ENCODE measurements at regions not wholly inside any gene's neighbourhood (a gene's known extent, or its start where the extent isn't known, plus 50 kb on each side); places are given as distances from the start of the nearest gene placed in this dataset.
A peak's percentile ranks its signal among the peaks of the same experiment; 100 is the strongest.
"Not testable (repeated sequence)": the region's sequence is repeated elsewhere in the genome, so short reads cannot be mapped to it uniquely, and the experiment has no call there.

DNA sequence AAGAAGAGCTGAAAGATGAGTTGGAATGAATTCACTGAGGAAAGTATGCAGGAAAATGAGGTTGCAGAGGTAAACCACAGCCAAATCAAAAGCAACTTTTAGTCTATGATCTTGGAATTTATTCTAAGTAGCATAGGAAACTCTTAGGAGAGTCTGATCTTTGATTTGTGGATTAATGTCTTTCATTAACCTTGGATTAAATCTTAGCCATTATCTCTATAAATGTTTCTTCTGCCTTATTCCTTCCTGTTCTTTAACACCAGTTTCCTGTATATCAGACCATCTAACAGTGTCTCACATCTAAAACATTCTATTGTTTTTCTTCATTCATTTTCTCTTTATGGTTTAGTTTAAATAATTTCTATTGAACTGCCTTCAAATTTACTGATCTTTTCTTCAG is 187.2 kb upstream of the ANKRD55 start:
- no peak for DNase-seq (ENCODE audit: low spot score)

DNA sequence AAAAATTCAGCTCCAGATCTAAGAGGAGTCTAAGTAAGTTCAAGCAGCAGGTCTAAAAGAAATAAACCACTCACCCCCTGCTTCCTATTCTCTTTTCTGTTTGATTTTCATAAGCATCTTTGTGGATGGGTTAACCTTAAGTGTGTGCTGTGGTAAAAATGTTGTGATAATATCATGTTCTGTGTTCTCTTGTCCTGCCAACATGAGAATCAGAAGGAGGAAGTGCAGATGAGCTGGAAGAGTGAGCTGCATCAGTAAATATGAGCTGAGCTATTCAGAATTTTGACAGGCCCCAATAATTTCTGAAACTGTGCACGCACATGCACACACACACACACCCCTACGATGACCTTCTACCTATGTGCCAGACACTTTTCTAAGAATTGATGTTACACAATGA is 186.5 kb upstream of the ANKRD55 start:
- no peak for DNase-seq (ENCODE audit: low spot score)

DNA sequence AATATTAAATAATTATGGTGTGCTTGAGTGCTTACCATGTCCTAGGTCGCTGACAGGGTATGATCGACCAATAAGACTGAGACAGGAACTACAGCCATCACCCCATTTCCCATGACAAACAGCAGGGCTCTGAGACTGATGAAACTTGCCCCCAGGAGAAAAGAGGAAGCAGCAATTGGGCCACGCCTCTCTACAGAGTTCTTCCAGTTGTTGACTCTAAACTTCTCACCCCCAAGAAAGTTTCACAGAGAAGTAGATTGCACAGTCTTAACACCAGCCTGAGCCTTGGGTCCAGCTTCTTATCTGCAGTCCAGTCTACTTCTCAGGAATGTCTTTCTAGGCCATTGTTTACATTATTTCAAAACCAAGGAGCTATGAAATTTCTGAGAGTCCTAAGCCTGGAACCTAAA is 182.2 kb upstream of the ANKRD55 start:
- no peak for DNase-seq (ENCODE audit: low spot score)

DNA sequence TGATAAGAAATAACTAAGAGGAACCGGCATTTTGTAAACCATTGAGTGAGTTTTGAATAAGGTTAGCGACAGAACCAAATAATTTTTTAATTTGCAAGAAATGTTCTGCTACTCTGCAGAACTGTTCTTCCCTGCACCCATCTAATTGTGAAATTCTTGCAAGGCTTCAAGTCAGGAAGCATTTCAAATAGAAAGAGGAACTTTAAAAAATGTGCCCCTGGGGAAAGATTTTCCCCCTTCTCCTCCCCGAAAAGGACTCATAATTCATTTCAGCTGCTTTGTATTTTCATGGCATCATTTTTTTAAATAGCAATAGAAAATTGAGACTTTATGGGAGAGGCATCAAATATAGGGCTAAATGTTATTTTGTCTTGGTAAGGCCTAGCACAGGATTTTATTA is 180.9 kb upstream of the ANKRD55 start:
- no peak for DNase-seq (ENCODE audit: low spot score)

DNA sequence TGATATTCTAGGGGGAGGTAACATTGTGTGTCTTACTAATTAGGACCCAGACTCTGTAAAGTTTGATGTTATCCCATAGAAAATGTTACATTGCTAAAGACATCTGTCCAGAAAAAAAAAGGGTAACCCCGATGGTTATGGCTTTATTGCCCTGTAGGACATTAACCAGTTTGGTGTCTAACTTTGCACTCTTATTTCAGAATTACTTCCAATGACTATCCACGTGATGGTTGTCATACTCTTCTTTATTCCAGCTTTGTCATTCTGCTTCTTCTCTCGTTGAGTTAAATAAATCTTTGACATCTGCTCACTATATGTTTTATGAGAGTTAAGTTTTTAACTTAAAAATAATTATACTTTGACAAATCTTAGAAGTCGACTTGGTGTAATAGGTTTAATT is 180.4 kb upstream of the ANKRD55 start:
- DNase-seq (ENCODE audit: low spot score), result no peak

DNA sequence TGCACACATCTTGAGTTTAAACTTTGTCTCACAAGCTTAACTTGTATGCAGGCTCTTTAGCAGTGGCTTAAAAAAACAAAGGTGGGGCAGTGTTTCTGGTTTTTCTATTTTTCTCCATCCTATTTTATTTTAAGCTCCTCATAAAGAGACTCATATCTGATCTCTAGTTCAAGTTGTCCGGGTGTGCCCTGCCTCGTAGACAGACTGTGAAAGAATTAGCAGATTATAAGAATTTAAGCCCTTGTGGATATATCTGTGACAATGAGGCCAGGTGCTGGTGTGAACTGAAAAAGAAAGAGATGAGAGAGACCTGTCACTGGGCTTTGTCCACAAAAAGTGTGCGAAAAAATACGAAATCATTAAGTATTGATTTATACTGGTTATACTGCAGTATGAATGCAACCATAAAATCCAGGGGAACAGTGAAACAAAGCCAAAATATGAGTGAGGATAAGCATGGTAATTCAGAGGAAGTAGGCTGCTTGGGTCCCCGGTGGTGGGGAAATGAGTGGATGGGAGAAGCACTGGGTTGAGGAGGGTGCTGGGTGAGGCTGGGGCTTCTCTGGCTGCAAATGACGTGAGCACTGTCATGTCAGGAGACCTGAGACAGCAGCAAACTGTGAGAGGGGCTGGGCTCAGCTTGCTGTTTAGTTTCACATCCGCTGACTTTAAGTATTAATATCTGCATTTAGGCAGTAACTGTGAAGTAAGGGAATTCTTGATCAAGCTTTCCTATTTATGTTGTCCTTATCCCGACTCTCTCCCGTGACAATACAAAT is 179.7 kb upstream of the ANKRD55 start:
- no peak for DNase-seq (ENCODE audit: low spot score)

DNA sequence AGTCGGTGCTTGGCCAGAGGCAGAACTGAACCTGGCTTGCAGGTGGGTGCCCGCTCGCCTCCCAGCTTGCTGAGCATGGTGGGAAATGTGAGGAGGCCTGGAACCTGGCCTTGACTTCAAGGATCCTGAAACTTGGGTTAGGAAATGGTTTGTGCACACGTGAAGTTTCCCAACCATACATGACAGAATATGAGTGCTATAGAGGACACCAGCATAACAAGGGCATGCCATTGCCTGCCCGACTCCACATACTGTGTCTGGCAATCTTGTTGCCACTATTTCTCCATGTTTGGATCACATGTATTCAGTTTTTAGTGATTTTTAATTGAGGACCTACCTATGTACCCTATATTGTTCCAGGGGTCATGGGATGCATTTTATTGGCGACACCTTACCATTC is 177.6 kb upstream of the ANKRD55 start:
- no peak for DNase-seq (ENCODE audit: low spot score)

DNA sequence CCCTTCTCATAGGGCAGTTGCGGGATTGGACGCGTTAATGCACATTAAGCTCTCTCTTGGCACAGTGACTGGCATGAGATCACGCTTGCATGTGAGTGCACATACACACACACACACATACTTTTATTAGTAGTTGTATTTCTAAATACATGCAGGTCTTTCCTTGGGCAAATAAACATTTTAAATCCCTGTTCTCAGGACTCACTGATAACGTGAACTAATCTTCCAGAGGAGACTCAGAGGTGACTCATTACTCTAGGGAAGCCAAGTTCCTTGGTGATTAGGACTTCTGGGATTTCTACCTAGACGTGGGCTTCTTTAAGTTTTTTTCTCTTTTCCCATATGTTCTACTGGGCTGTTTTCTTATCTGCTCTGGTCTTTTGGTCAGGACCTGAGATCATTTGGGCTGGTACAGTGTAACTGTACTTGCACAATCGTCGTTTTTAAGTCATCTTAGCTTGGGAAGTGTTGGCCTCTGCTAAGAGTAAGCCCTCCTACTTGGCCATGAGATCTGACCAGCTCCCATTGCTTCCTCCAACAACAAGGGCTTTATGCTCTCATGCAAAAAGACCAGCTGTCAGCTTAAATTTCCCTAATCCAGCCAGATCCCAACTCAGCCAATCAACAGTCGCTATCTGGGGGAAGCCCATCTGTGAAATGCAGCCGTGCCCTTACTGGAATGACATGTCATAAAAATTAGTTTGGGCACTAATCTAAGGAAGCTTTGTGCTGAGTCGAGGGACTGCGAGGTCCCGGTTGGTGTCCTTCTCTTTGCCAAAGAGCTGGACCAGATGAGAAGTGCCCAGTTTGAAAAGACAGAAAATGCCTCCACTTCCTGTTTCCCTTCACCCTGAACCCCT is 176.4 kb upstream of the ANKRD55 start:
- DNase-seq (ENCODE audit: low spot score), result peak; percentile 81

DNA sequence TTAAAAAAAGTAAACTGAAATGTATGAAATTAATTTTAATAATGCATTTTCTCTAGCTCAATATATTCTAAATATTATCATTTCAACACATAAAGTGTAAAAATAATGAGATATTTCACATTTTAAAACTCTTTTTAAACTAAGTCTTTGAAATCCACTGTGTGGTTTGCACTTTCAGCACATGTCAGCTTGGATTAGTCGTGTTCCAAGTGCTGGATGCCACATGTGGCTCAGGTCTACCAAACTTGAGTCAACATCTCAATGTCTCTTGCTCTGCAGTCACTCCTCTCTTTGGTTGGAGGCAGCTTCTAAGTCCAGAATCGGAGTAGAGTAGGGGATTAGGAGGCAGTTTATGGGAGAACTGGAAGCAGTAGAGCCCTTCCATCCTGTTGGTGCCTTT is 173.7 kb upstream of the ANKRD55 start:
- no peak for DNase-seq (ENCODE audit: low spot score)

DNA sequence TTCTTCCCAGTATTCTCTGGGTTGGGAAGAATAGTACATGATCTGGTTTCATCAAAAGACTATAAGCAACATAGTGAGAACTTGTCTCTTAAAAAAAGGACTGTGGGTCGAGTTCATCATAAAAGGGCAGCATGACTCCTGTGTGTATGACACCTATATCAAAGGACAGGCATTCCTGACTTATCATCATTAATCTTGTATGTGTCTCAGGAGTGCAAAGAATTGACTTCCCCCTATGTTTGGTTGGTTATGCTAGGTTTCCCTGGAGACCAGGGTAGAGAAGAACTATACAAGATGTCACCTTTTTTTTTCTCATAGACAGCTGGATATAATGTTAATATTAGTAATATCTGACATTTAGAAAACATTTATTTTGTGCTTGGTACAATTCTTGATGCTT is 173.1 kb upstream of the ANKRD55 start:
- DNase-seq (ENCODE audit: low spot score), result no peak

DNA sequence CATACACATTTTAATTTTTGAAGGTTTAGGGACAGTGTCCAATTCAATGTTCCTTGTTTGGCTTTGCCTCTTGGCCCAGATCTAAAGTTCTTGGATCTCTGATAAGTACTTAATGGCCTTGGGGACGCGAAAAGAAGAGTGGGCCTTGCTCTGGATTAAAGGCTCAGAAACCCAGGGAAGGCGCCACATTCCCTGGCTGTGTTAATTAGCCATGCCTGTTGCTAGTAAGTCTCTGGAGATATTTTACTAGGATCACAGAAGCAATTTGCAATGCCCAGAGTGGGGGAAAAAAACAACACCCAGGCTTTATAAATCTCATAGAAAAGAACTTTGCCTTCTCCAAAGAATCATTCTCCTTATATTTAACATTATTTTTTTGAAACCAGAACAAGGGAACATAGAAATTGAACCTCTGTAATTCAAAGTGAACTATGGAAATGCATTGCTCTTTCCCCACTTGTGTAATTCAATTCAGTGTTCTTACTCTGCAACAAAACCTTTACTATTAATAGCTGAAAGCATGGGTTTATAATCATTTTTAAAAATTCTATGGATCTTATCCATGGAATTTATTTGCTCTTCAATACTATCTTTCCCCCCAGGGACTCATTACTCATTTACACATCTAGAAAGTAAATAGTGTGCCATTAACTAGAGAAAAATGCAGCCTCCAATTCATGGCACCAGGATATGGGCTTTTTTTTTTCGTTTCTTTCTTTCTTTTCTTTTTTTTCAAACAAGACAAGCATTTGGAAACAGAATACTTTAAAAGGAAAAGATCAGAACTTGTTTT is 172.2 kb upstream of the ANKRD55 start:
- no peak for DNase-seq (ENCODE audit: low spot score)

DNA sequence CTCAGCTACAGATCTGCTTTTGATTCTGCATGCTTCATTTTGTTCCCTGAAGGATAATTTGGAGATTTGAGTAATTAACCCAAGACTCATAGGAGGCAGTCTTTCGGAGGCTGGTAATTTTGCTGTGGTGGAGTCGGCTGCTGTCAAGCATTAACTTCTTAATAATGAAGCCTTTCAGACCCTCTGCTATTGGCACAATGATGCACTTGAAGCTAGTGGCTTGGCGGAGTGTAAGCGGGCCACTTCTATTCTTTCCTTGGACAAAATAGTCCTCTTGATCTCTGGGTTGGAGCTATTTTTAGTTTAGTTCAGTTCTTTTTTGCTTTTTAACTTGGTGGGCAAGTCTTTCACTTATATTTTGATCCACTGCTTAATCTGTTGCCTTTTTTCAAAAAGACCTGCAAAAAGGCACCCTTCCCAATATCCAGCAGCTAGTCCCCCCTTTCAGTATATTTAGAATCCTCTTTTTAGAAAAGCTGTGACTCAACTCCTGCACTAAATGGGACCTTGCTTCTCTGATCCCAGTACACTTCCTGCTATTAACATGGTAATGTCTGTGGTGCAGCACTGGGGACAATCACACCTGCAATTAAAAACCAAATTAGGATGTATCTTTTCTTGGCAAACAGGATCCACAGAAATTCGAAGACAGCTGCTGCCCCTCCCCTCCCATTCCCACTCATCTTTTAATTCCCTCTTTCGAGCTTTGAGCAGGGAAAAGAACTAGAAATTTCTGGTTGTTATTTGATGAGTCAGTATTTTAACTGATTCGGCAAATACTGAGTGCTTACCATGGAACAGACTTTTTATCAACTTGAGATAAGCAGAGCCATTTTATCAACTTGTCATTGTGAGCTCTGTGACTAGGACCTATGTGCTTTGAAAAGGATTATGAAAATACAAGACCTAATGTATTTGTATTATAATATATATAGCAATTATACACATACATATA is 169.4 kb upstream of the ANKRD55 start:
- no peak for DNase-seq (ENCODE audit: low spot score)

DNA sequence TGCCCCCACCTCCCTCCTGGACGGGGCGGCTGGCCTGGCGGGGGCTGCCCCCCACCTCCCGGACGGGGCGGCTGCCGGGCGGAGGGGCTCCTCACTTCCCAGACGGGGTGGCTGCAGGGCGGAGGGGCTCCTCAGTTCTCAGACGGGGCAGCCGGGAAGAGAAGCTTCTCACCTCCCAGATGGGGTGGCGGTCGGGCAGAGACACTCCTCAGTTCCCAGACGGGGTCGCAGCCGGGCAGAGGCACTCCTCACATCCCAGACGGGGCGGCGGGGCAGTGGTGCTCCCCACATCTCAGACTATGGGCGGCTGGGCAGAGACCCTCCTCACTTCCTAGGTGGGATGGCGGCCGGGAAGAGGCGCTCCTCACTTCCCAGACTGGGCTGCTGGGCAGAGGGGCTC is 164.7 kb upstream of the ANKRD55 start:
- not testable (repeated sequence) for DNase-seq (ENCODE audit: low spot score)

DNA sequence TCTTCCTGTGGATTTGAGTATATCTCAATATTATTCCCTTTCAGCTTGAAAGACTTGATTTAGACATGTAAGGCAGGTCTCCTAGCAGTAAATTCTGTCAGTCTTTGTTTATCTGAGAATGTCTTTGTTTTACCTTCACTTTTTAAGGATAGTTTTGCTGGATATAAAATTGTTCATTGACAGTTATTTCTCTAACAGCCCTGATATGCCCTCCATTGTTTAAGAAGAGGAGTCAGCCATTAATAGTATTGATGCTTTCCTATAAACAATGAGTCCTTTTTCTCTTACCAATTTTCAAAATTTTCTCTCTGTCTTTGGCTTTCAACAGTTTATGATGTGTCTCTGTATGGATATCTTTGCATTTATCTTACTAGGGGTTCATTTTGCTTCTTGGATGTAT is 163.5 kb upstream of the ANKRD55 start:
- DNase-seq (ENCODE audit: low spot score), result no peak

DNA sequence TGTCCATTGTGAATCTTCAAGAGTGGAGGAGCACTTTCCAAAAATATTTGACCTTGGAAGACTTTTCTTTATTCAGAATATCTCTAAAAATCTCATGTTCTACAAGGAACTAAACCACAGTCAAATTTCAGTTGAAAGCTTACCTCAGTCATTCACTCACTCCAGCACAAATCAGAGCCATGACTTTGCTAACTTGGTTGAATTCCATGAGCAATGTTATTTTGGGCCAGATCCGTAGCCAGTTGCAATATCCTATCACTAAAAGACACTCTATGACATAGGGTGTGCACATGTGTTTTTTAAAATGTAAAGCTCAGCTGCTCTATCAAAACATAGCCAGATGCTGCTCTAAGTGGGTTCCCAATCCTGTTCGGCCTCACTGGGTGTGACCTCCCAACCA is 156.1 kb upstream of the ANKRD55 start:
- DNase-seq (ENCODE audit: low spot score), result no peak

DNA sequence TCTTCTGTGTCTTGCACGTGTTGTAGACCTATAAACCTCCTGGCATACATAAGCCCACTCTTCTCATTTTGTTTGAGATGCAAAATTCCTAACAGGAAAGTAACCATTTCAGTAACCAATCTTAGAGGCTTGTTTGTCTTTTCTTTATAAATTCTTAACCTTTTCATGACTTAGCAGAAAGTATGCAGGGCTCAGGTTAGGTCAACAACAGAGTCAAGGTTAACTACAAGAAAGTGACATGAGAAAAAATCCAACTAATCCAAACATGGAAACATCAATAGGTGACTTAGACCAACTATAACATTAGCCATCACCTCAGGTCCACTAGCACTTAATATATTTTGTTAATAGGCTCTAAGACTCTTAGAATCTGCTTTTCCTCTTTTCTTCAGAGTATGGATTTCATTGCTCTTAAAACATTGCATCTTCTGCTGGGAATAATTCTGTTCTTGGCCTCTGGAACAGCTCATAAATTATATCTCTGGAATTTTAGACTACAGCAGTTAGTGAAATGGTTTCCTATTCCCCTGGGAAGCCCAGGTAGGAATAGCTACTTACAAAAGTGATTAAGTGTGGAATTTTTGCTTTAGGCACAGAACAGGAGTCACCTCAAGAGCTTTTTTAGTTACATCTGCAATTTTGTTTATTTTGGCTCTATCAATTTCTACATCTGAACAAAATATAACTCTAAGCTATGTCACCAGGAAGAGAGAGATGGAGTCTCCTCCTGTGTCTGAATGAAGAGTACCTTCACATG is 155.3 kb upstream of the ANKRD55 start:
- no peak for DNase-seq (ENCODE audit: low spot score)

DNA sequence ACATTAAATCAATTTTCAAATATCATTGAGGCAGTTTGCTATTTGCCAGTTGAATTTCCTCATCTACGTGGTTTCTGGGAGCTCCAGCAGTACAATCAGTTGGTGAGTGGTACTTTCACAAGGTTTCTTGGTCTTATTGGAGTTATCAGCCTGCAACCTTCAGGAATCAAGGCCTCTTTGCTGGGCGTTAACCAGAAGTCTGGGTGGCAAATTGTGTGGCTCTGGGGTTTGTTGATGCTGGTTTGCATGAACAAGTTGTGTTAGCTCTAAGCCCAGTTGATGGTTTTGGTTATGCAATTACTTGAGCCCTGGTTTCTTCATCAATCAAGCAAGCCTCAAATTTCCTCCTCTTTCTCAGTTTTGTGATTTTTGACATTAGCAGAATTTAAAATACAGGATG is 152.9 kb upstream of the ANKRD55 start:
- no peak for DNase-seq (ENCODE audit: low spot score)

DNA sequence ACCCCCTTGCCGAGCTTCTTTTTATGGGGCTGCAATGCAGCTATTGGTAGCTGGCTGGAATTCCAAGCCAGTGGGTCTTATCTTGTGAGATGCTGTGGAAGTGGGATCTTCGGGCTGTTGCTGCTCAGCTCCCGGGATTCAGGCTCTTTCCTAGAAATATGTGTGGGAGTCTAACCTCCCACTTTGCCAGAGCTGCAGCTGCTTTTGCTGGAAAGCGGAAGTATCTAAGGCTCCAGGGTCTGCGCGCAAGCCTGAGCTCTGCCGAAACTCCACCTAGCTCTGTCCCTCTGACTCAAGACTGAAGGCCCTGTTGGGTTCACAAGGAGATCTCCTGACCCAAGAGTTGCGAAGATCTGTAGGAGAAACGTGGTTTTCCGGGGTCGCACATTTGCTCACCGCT is 151.1 kb upstream of the ANKRD55 start:
- DNase-seq (ENCODE audit: low spot score), result no peak

DNA sequence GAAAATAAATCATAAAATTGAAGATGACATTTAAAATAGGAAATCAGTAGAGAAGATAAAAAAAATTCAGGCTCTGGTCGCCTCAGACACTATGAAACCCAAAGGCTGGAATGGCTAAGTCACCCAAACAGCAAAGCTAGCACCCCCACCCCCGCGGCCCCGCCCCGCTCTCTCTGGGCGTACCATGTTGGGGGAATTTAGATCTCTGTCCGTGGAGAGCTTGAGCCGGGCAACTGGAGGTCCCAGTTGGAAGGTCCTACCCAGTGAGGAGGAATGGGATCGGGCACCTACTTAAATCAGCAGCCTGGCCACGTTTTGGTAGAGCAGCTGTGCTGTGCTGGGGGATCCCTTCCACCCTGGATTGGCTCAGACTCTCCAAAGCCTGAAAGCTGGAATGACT is 150.6 kb upstream of the ANKRD55 start:
- no peak for DNase-seq (ENCODE audit: low spot score)

DNA sequence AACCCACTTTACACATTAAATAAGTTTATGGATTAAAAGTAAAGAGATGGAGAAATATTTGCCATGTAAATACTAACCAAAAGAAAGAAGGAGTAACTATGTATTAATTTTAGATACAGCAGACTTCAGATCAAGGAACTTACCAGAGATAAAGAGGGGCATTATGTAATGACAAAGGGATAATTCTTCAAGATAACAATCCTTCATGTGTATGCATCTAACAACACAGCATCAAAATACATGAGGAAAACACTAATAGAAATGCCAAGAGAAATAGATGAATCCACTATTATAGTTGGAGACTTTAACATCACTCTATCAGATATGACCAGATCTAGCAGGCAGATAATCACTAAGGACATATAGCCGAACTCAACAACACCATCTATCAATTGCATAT is 149.8 kb upstream of the ANKRD55 start:
- DNase-seq (ENCODE audit: low spot score), result no peak

DNA sequence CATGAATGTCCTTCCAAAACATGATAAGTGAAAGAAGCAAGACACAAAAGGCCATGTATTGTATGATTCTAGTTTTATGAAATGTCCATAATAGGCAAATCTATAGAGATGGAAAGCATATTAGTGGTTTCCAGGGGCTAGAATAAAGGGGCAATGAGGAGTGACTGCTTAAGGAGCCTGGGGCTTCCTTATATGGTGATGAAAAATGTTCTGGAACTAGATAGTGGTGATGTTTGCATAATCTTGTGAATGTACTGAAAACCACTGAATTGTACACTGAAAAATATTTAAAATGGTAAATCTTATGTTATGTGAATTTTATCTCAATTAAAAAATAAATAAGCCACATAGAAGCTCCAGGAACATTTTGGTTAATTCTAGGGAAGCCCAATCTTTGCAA is 144.4 kb upstream of the ANKRD55 start:
- DNase-seq (ENCODE audit: low spot score), result no peak
